C4-2B (cell line): ENCODE measurements at regions not wholly inside any gene's neighbourhood (a gene's known extent, or its start where the extent isn't known, plus 50 kb on each side); places are given as distances from the start of the nearest gene placed in this dataset.

Experiments
- CTCF ChIP-seq: fragments of 450-650 bp; conservative IDR thresholded peaks from 2 replicates; pipeline ENCODE4 v1.5.1; 2017; ENCODE audit warnings: mild to moderate bottlenecking
- ZFX ChIP-seq: fragments of 450-650 bp; IDR thresholded peaks from 2 replicates; pipeline ENCODE4 v1.6.1; 2017

- TF ChIP-seq CTCF = no peak
- TF ChIP-seq ZFX = no peak
Observed at GRCh38 chr18:78871618-78872017, 108.0 kb upstream of the SALL3 start.
